HG03521 (cell line): ENCODE measurements at regions not wholly inside any gene's neighbourhood (a gene's known extent, or its start where the extent isn't known, plus 50 kb on each side); places are given as distances from the start of the nearest gene placed in this dataset.

Experiments
- ATAC-seq: cut with Tn5 transposase; IDR thresholded peaks from one replicate; pipeline ENCODE4 v1.9.1; 2021; ENCODE audit warnings: mild to moderate bottlenecking, moderate library complexity; ENCODE audit not compliant: unreplicated experiment

- no peak for ATAC-seq
Observed at GRCh38 chr15:81544385-81544784, 170.4 kb upstream of the TMC3 start.

GRCh38 chr15:81540909-81541308 is 166.9 kb upstream of the TMC3 start:
- no peak for ATAC-seq

- ATAC-seq = no peak
Observed at GRCh38 chr15:81536356-81536755, 162.3 kb upstream of the TMC3 start.

- no peak for ATAC-seq
Observed at GRCh38 chr15:81534124-81534523, 160.1 kb upstream of the TMC3 start.

GRCh38 chr15:81532001-81532400 is 158.0 kb upstream of the TMC3 start:
- no peak for ATAC-seq

- ATAC-seq = no peak
Observed at GRCh38 chr15:81531109-81531592, 157.1 kb upstream of the TMC3 start.

GRCh38 chr15:81530271-81530691 is 156.3 kb upstream of the TMC3 start:
- no peak for ATAC-seq

GRCh38 chr15:81529481-81529880 is 155.5 kb upstream of the TMC3 start:
- ATAC-seq = no peak

- ATAC-seq = no peak
Observed at GRCh38 chr15:81526029-81526428, 152.0 kb upstream of the TMC3 start.

GRCh38 chr15:81524496-81524895 is 150.5 kb upstream of the TMC3 start:
- ATAC-seq = no peak

GRCh38 chr15:81523867-81524266 is 149.9 kb upstream of the TMC3 start:
- ATAC-seq = no peak

GRCh38 chr15:81520480-81520879 is 146.5 kb upstream of the TMC3 start:
- ATAC-seq = no peak

- ATAC-seq = no peak
Observed at GRCh38 chr15:81516461-81516860, 142.4 kb upstream of the TMC3 start.

- no peak for ATAC-seq
Observed at GRCh38 chr15:81516012-81516411, 142.0 kb upstream of the TMC3 start.

- ATAC-seq = no peak
Observed at GRCh38 chr15:81514725-81515124, 140.7 kb upstream of the TMC3 start.

GRCh38 chr15:81511138-81511537 is 137.1 kb upstream of the TMC3 start:
- ATAC-seq = no peak

GRCh38 chr15:81507831-81508230 is 133.8 kb upstream of the TMC3 start:
- ATAC-seq = no peak

- ATAC-seq = no peak
Observed at GRCh38 chr15:81506936-81507335, 132.9 kb upstream of the TMC3 start.

- ATAC-seq = no peak
Observed at GRCh38 chr15:81506071-81506470, 132.1 kb upstream of the TMC3 start.

GRCh38 chr15:81504170-81504905 is 130.3 kb upstream of the TMC3 start:
- ATAC-seq = no peak

GRCh38 chr15:81502439-81502838 is 128.4 kb upstream of the TMC3 start:
- no peak for ATAC-seq

- ATAC-seq = no peak
Observed at GRCh38 chr15:81500081-81500480, 126.1 kb upstream of the TMC3 start.

- ATAC-seq = no peak
Observed at GRCh38 chr15:81498294-81498693, 124.3 kb upstream of the TMC3 start.
